ENCODE measurements at regions not wholly inside any gene's neighbourhood (a gene's known extent, or its start where the extent isn't known, plus 50 kb on each side); places are given as distances from the start of the nearest gene placed in this dataset.

DNA sequence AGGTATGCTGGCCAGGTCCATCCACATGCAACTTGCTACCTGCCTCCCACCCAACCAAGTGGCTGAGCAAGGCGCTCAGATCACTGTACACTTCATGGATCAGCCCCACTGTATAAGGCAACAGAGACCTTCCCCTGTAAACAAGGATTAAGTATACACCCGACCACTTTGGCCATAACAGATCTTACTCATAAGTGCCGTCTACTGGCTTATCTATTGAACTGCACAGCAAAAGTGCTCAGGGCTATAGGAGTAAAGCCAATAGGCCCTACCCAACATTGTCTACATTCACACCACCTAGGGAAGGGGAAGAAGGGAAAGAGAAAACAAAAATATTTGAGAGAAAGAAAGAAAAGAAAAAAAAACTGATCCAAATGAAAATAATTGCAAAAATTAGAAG, 663.9 kb upstream of the LRRTM1 start:
- Histone ChIP-seq H3K79me2 (ENCODE audit: control insufficient read depth, insufficient read depth, low read length) (no peaks in the 10 kb centered on the region), H3K9ac (ENCODE audit: control insufficient read depth, extremely low read depth, insufficient read depth, low read length) (no peak overlapping the region), H3K4me2 (ENCODE audit: control insufficient read depth, extremely low read depth, insufficient read depth, low read depth, low read length) (no peak overlapping the region), H2AFZ (ENCODE audit: control insufficient read depth, low read length) (no peak overlapping the region), H3K27me3 (ENCODE audit: control insufficient read depth, extremely low read depth, insufficient read depth, low read length) (no peaks in the 10 kb centered on the region), H3K4me3 (ENCODE audit: control insufficient read depth in 2 of 3, extremely low read depth in 1 of 3, insufficient read depth in 2 of 3, low read depth in 1 of 3, low read length in 3 of 3) (no peak overlapping the region), H4K20me1 (ENCODE audit: control insufficient read depth, extremely low read depth, insufficient read depth, low read length) (no peaks in the 10 kb centered on the region), H3K36me3 (ENCODE audit: control insufficient read depth in 2 of 2, extremely low read depth in 1 of 2, insufficient read depth in 2 of 2, low read length in 2 of 2) (no peaks in the 10 kb centered on the region), H3K27ac (ENCODE audit: control insufficient read depth, insufficient read depth, low read length) (no peak overlapping the region), H3K9me3 (ENCODE audit: control insufficient read depth, low read depth, low read length) (peaks cover 7% of the 10 kb centered on the region), H3K9me1 (ENCODE audit: control insufficient read depth, extremely low read depth, insufficient read depth, low read length) (no peaks in the 10 kb centered on the region), H3K4me1 (ENCODE audit: control insufficient read depth, extremely low read depth, insufficient read depth, low read length) (no peaks in the 10 kb centered on the region)
- DNase-seq (ENCODE audit: low read depth, low spot score) = no peak
- TF ChIP-seq, protein P1, sequence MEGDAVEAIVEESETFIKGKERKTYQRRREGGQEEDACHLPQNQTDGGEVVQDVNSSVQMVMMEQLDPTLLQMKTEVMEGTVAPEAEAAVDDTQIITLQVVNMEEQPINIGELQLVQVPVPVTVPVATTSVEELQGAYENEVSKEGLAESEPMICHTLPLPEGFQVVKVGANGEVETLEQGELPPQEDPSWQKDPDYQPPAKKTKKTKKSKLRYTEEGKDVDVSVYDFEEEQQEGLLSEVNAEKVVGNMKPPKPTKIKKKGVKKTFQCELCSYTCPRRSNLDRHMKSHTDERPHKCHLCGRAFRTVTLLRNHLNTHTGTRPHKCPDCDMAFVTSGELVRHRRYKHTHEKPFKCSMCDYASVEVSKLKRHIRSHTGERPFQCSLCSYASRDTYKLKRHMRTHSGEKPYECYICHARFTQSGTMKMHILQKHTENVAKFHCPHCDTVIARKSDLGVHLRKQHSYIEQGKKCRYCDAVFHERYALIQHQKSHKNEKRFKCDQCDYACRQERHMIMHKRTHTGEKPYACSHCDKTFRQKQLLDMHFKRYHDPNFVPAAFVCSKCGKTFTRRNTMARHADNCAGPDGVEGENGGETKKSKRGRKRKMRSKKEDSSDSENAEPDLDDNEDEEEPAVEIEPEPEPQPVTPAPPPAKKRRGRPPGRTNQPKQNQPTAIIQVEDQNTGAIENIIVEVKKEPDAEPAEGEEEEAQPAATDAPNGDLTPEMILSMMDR (optimal IDR thresholded peaks at IDR 0.05 in 1 of 3, IDR thresholded peaks at IDR 0.05 in 1 of 3, conservative IDR thresholded peaks at IDR 0.05 in 1 of 3; ENCODE audit: extremely low read depth in 1 of 3, insufficient read depth in 2 of 3, low read length in 3 of 3) = no peak
- no peak for TF ChIP-seq EZH2 (IDR thresholded peaks at IDR 0.05; ENCODE audit: low read length)
- dilution Hi-C loops (cut with MboI; ENCODE audit: extremely low pct_ligation_motif_present, low sequenced_read_pairs) = no loop called here
- no peak for FAIRE-seq

GRCh38 chr2:80947601-80948130, 643.1 kb upstream of the LRRTM1 start:
- FAIRE-seq (no peak), DNase-seq (ENCODE audit: low read depth, low spot score) (no peak)
- dilution Hi-C loops (cut with MboI; ENCODE audit: extremely low pct_ligation_motif_present, low sequenced_read_pairs) = no loop called here
- H3K36me3 ChIP-seq (ENCODE audit: control insufficient read depth in 2 of 2, extremely low read depth in 1 of 2, insufficient read depth in 2 of 2, low read length in 2 of 2) = no peaks in the 10 kb centered on the region
- H3K9ac ChIP-seq (ENCODE audit: control insufficient read depth, extremely low read depth, insufficient read depth, low read length) = no peak overlapping the region
- H4K20me1 ChIP-seq (ENCODE audit: control insufficient read depth, extremely low read depth, insufficient read depth, low read length) = no peaks in the 10 kb centered on the region
- no peak overlapping the region for H2AFZ ChIP-seq (ENCODE audit: control insufficient read depth, low read length)
- no peaks in the 10 kb centered on the region for H3K27me3 ChIP-seq (ENCODE audit: control insufficient read depth, extremely low read depth, insufficient read depth, low read length)
- TF ChIP-seq EZH2 (IDR thresholded peaks at IDR 0.05; ENCODE audit: low read length) = no peak
- TF ChIP-seq, protein P1 (optimal IDR thresholded peaks at IDR 0.05 in 1 of 3, IDR thresholded peaks at IDR 0.05 in 1 of 3, conservative IDR thresholded peaks at IDR 0.05 in 1 of 3; ENCODE audit: extremely low read depth in 1 of 3, insufficient read depth in 2 of 3, low read length in 3 of 3) = no peak
- no peak overlapping the region for H3K27ac ChIP-seq (ENCODE audit: control insufficient read depth, insufficient read depth, low read length)
- H3K9me3 ChIP-seq (ENCODE audit: control insufficient read depth, low read depth, low read length) = no peaks in the 10 kb centered on the region
- H3K4me2 ChIP-seq (ENCODE audit: control insufficient read depth, extremely low read depth, insufficient read depth, low read depth, low read length) = no peak overlapping the region
- H3K4me1 ChIP-seq (ENCODE audit: control insufficient read depth, extremely low read depth, insufficient read depth, low read length) = no peaks in the 10 kb centered on the region
- H3K9me1 ChIP-seq (ENCODE audit: control insufficient read depth, extremely low read depth, insufficient read depth, low read length) = no peaks in the 10 kb centered on the region
- H3K4me3 ChIP-seq (ENCODE audit: control insufficient read depth in 2 of 3, extremely low read depth in 1 of 3, insufficient read depth in 2 of 3, low read depth in 1 of 3, low read length in 3 of 3) = no peak overlapping the region
- no peaks in the 10 kb centered on the region for H3K79me2 ChIP-seq (ENCODE audit: control insufficient read depth, insufficient read depth, low read length)
